Effector memory CD4-positive, alpha-beta T cell (primary cell): ENCODE measurements at regions not wholly inside any gene's neighbourhood (a gene's known extent, or its start where the extent isn't known, plus 50 kb on each side); places are given as distances from the start of the nearest gene placed in this dataset.
"Not testable (repeated sequence)": the region's sequence is repeated elsewhere in the genome, so short reads cannot be mapped to it uniquely, and the experiment has no call there.

Experiments
- DNase-seq, 3 donors: peaks; one replicate each; pipeline ENCODE4 v3.0.0-alpha.2; 2020
- H3K27ac ChIP-seq: 2 replicates; pipeline ENCODE4 v1.7.0; 2013; ENCODE audit warnings: mild to moderate bottlenecking, low read length, moderate library complexity; ENCODE audit not compliant: insufficient read depth, poor library complexity, severe bottlenecking
- H3K27me3 ChIP-seq: replicated peaks from 2 replicates; pipeline ENCODE4 v1.7.0; 2013; ENCODE audit warnings: mild to moderate bottlenecking, low read length; ENCODE audit not compliant: insufficient read depth, control insufficient read depth, poor library complexity, severe bottlenecking
- H3K36me3 ChIP-seq: 2 replicates; pipeline ENCODE4 v1.7.0; 2013; ENCODE audit warnings: mild to moderate bottlenecking, low read length, moderate library complexity; ENCODE audit not compliant: control insufficient read depth, insufficient read depth
- H3K4me1 ChIP-seq: 2 replicates; pipeline ENCODE4 v1.7.0; 2013; ENCODE audit warnings: low read length, mild to moderate bottlenecking; ENCODE audit not compliant: control insufficient read depth, insufficient read depth, poor library complexity, severe bottlenecking
- H3K4me3 ChIP-seq: 2 replicates; pipeline ENCODE4 v1.7.0; 2013; ENCODE audit warnings: low read length, low read depth, mild to moderate bottlenecking; ENCODE audit not compliant: insufficient read depth, poor library complexity, severe bottlenecking
- H3K9me3 ChIP-seq: 2 replicates; pipeline ENCODE4 v1.7.0; 2013; ENCODE audit warnings: mild to moderate bottlenecking, low read length, moderate library complexity; ENCODE audit not compliant: control insufficient read depth

GRCh38 chr1:229924639-229925038, 142.4 kb upstream of the GALNT2 start:
- no peak for DNase-seq
- Histone ChIP-seq H3K27me3 (no peaks in the 10 kb centered on the region), H3K27ac (no peak overlapping the region), H3K36me3 (no peaks in the 10 kb centered on the region), H3K4me1 (no peaks in the 10 kb centered on the region), H3K9me3 (no peaks in the 10 kb centered on the region), H3K4me3 (no peak overlapping the region)

- Histone ChIP-seq H3K4me3 (no peak overlapping the region), H3K27me3 (no peaks in the 10 kb centered on the region), H3K4me1 (no peaks in the 10 kb centered on the region), H3K27ac (no peak overlapping the region), H3K36me3 (no peaks in the 10 kb centered on the region), H3K9me3 (no peaks in the 10 kb centered on the region)
- DNase-seq: no peak
Observed at GRCh38 chr1:229928767-229929166, 138.3 kb upstream of the GALNT2 start.

DNA sequence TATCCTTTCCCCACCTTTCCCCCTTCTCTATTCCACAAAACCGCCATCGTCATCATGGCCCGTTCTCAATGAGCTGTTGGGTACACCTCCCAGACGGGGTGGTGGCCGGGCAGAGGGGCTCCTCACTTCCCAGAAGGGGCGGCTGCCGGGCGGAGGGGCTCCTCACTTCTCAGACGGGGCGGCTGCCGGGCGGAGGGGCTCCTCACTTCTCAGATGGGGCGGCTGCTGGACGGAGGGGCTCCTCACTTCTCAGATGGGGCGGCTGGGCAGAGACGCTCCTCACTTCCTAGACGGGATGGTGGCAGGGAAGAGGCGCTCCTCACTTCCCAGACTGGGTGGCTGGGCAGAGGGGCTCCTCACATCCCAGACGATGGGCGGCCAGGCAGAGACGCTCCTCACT, 135.3 kb upstream of the GALNT2 start:
- not testable (repeated sequence) for H3K4me1 ChIP-seq, H3K4me3 ChIP-seq, DNase-seq, H3K9me3 ChIP-seq, H3K27ac ChIP-seq, H3K36me3 ChIP-seq, H3K27me3 ChIP-seq

- H3K27ac ChIP-seq, H3K36me3 ChIP-seq, H3K4me1 ChIP-seq, H3K9me3 ChIP-seq, DNase-seq, H3K4me3 ChIP-seq, H3K27me3 ChIP-seq: not testable (repeated sequence)
Observed at GRCh38 chr1:229935157-229935556, 131.9 kb upstream of the GALNT2 start.

GRCh38 chr1:229938551-229938950, 128.5 kb upstream of the GALNT2 start:
- no peak for DNase-seq
- Histone ChIP-seq H3K36me3 (no peaks in the 10 kb centered on the region), H3K9me3 (no peaks in the 10 kb centered on the region), H3K4me1 (no peaks in the 10 kb centered on the region), H3K27me3 (no peaks in the 10 kb centered on the region), H3K27ac (no peak overlapping the region), H3K4me3 (no peak overlapping the region)

DNA sequence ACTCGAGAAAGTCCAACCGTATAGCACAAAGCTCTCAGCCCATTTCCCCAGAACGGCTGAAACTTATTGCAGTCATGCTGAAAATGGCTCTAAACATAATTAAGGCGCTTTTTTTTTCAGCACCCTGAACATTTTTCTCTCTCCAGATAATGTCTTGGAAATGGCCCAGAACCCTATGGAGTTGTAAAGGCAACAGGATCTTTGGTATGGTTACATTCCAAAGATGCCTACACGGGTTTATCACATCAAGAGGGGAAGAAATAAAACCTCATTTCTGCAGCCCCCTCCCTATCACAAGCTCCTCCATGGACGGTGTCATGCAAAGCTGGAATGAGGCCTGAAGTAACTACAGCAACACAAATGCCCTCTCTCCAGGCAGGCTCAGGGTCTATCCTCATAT, 126.4 kb upstream of the GALNT2 start:
- H3K36me3 ChIP-seq: no peaks in the 10 kb centered on the region
- H3K9me3 ChIP-seq: no peaks in the 10 kb centered on the region
- DNase-seq: no peak
- H3K27me3 ChIP-seq: no peaks in the 10 kb centered on the region
- H3K4me1 ChIP-seq: no peaks in the 10 kb centered on the region
- no peak overlapping the region for H3K4me3 ChIP-seq
- no peak overlapping the region for H3K27ac ChIP-seq

- no peaks in the 10 kb centered on the region for H3K4me1 ChIP-seq
- H3K4me3 ChIP-seq: no peak overlapping the region
- no peaks in the 10 kb centered on the region for H3K27me3 ChIP-seq
- H3K9me3 ChIP-seq: no peaks in the 10 kb centered on the region
- no peaks in the 10 kb centered on the region for H3K36me3 ChIP-seq
- no peak for DNase-seq
- H3K27ac ChIP-seq: no peak overlapping the region
Observed at GRCh38 chr1:229941160-229941559, 125.9 kb upstream of the GALNT2 start.

DNA sequence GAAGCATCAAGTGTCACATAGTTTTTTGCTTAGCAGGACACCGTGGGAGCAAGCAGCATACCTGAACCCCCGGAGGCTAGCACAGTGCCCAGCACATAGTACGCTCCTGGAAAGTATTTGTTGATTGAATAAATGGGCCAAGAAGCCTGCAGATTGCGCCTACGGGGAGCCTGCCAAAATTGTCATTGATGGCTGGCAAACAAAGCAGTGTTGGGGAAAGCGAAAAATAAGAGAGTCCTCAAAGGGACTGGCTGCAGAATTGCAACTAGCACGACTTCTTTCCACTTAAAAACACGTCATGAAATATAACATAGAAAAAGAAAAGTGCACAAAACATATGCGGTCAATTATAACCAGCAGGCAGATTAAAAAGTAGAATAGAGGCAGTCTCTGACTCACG, 125.2 kb upstream of the GALNT2 start:
- Histone ChIP-seq H3K27ac (no peak overlapping the region), H3K27me3 (no peaks in the 10 kb centered on the region), H3K4me1 (no peaks in the 10 kb centered on the region), H3K4me3 (no peak overlapping the region), H3K36me3 (no peaks in the 10 kb centered on the region), H3K9me3 (no peaks in the 10 kb centered on the region)
- DNase-seq: no peak

DNA sequence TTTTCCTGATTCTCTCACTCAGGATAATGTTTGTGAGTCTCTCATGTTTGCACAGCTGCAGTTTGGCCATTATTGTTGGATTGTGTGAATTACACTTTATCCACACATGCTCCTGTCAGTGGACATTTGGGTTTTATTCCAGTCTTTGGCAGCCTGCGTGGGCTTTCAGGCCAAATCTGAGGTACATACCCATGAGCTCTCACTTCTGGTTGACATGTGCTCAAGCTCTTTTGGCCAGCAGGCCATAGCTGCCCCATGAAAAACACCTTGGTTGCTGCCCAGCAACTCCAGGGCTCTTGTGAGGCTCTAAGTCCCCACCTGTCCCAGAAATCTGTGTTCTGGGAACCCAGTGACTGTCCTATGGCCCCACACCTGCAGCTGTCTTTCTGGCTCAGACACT, 124.5 kb upstream of the GALNT2 start:
- no peak for DNase-seq

GRCh38 chr1:229943148-229943714, 123.8 kb upstream of the GALNT2 start:
- no peaks in the 10 kb centered on the region for H3K9me3 ChIP-seq
- DNase-seq: no peak
- H3K4me3 ChIP-seq: no peak overlapping the region
- H3K36me3 ChIP-seq: no peaks in the 10 kb centered on the region
- H3K4me1 ChIP-seq: no peaks in the 10 kb centered on the region
- no peaks in the 10 kb centered on the region for H3K27me3 ChIP-seq
- H3K27ac ChIP-seq: no peak overlapping the region

More for the DNA sequence above, 124.5 kb upstream of the GALNT2 start:
- H3K9me3 ChIP-seq: no peaks in the 10 kb centered on the region
- H3K4me1 ChIP-seq: no peaks in the 10 kb centered on the region
- no peaks in the 10 kb centered on the region for H3K36me3 ChIP-seq
- H3K27me3 ChIP-seq: no peaks in the 10 kb centered on the region
- H3K4me3 ChIP-seq: no peak overlapping the region
- no peak overlapping the region for H3K27ac ChIP-seq
